ENCODE measurements at regions not wholly inside any gene's neighbourhood (a gene's known extent, or its start where the extent isn't known, plus 50 kb on each side); places are given as distances from the start of the nearest gene placed in this dataset.

DNA sequence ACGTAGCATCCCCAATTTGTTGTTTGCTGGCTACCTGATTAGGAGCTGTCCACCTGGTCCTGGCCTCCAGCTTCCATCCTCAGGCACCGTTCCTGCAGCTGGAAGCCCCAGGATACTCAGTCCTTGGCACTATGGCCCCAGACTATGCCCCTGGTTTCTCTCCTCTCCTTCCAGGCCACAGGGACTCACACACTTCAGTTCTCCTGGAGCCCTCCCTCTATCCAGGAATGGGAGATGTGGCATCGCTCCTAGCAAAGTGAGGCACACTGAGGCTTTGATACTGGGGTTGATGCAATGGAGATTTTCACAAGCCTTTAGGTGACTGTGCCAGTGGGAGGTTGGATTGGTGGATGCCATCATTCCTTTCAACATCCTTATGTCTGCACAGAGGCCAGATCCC lies 142.8 kb upstream of the B3GAT1 start:
- Histone ChIP-seq H3K4me3 (ENCODE audit: low read depth in 2 of 2, low read length in 2 of 2) (no peak overlapping the region), H3K4me1 (ENCODE audit: control insufficient read depth, insufficient read depth, low read length) (no peaks in the 10 kb centered on the region), H3K27ac (ENCODE audit: low read length) (no peak overlapping the region), H3K9me3 (ENCODE audit: control insufficient read depth, insufficient read depth, low read depth, low read length) (no peaks in the 10 kb centered on the region), H3K36me3 (ENCODE audit: control insufficient read depth, insufficient read depth, low read length) (no peaks in the 10 kb centered on the region), H3K27me3 (ENCODE audit: control insufficient read depth, insufficient read depth, low read length) (peaks cover 11% of the 10 kb centered on the region)
- intact Hi-C loops (cut with micrococcal nuclease; ENCODE audit: unreplicated experiment): no loop called here
- CTCF ChIA-PET: no interaction called here
- no TSS peak for BruUV-seq (replicated peaks)
- no peak for DNase-seq (ENCODE audit: low read depth, low spot score)
- no peak for ATAC-seq
- POLR2A ChIA-PET: no interaction called here
- in situ Hi-C loops (cut with HindIII; ENCODE audit: low pct_unique_long_range_greater_than_20kb, low sequenced_read_pairs): no loop called here
- TF ChIP-seq POLR2AphosphoS5 (IDR thresholded peaks at IDR 0.05; ENCODE audit: low read depth, low read length) (no peak), SIN3A (IDR thresholded peaks at IDR 0.05; ENCODE audit: borderline replicate concordance, insufficient read depth, low read depth, low read length) (no peak), TCF7L2 (IDR thresholded peaks at IDR 0.05; ENCODE audit: low read depth, low read length) (no peak)
- TF ChIP-seq, protein P1, sequence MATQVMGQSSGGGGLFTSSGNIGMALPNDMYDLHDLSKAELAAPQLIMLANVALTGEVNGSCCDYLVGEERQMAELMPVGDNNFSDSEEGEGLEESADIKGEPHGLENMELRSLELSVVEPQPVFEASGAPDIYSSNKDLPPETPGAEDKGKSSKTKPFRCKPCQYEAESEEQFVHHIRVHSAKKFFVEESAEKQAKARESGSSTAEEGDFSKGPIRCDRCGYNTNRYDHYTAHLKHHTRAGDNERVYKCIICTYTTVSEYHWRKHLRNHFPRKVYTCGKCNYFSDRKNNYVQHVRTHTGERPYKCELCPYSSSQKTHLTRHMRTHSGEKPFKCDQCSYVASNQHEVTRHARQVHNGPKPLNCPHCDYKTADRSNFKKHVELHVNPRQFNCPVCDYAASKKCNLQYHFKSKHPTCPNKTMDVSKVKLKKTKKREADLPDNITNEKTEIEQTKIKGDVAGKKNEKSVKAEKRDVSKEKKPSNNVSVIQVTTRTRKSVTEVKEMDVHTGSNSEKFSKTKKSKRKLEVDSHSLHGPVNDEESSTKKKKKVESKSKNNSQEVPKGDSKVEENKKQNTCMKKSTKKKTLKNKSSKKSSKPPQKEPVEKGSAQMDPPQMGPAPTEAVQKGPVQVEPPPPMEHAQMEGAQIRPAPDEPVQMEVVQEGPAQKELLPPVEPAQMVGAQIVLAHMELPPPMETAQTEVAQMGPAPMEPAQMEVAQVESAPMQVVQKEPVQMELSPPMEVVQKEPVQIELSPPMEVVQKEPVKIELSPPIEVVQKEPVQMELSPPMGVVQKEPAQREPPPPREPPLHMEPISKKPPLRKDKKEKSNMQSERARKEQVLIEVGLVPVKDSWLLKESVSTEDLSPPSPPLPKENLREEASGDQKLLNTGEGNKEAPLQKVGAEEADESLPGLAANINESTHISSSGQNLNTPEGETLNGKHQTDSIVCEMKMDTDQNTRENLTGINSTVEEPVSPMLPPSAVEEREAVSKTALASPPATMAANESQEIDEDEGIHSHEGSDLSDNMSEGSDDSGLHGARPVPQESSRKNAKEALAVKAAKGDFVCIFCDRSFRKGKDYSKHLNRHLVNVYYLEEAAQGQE (IDR thresholded peaks at IDR 0.05; ENCODE audit: insufficient read depth in 1 of 2, low read depth in 2 of 2, low read length in 1 of 2): no peak
- TF ChIP-seq, protein P2, sequence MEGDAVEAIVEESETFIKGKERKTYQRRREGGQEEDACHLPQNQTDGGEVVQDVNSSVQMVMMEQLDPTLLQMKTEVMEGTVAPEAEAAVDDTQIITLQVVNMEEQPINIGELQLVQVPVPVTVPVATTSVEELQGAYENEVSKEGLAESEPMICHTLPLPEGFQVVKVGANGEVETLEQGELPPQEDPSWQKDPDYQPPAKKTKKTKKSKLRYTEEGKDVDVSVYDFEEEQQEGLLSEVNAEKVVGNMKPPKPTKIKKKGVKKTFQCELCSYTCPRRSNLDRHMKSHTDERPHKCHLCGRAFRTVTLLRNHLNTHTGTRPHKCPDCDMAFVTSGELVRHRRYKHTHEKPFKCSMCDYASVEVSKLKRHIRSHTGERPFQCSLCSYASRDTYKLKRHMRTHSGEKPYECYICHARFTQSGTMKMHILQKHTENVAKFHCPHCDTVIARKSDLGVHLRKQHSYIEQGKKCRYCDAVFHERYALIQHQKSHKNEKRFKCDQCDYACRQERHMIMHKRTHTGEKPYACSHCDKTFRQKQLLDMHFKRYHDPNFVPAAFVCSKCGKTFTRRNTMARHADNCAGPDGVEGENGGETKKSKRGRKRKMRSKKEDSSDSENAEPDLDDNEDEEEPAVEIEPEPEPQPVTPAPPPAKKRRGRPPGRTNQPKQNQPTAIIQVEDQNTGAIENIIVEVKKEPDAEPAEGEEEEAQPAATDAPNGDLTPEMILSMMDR (IDR thresholded peaks at IDR 0.05): no peak

DNA sequence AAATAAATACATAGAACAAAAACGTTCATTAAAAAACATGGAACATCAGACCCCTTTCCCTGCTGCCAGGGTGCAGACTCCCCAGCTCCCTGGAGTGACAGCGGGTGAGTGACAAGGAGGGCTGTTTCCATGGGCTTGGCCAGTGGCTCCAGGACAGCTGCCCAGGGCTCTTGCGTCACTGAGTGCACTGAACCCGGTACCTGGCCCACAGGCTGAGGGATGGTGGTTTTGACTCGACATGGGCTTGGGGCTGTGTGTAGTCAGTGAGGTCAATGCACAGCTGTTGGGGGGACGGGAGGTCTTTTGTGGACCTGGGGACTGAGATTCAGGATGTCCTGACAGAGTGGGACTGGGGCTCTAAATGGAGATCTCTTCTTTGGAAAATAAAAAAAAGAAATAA lies 142.1 kb upstream of the B3GAT1 start:
- no peak for ATAC-seq
- peaks cover 11% of the 10 kb centered on the region for H3K27me3 ChIP-seq (ENCODE audit: control insufficient read depth, insufficient read depth, low read length)
- BruUV-seq (replicated peaks): no TSS peak
- no peak overlapping the region for H3K27ac ChIP-seq (ENCODE audit: low read length)
- in situ Hi-C loops (cut with HindIII; ENCODE audit: low pct_unique_long_range_greater_than_20kb, low sequenced_read_pairs): no loop called here
- ChIA-PET POLR2A (interaction anchor here (0.6 kb wide), 1 partner anchor 9 kb away, joined by 3 read pairs; no protein-coding TSS in a partner anchor), CTCF (no interaction called here)
- DNase-seq (ENCODE audit: low read depth, low spot score): no peak
- no peaks in the 10 kb centered on the region for H3K36me3 ChIP-seq (ENCODE audit: control insufficient read depth, insufficient read depth, low read length)
- intact Hi-C loops (cut with micrococcal nuclease; ENCODE audit: unreplicated experiment): no loop called here
- no peaks in the 10 kb centered on the region for H3K4me1 ChIP-seq (ENCODE audit: control insufficient read depth, insufficient read depth, low read length)
- H3K9me3 ChIP-seq (ENCODE audit: control insufficient read depth, insufficient read depth, low read depth, low read length): no peaks in the 10 kb centered on the region
- H3K4me3 ChIP-seq (ENCODE audit: low read depth in 2 of 2, low read length in 2 of 2): no peak overlapping the region
- TF ChIP-seq POLR2AphosphoS5 (IDR thresholded peaks at IDR 0.05; ENCODE audit: low read depth, low read length) (no peak), TCF7L2 (IDR thresholded peaks at IDR 0.05; ENCODE audit: low read depth, low read length) (no peak), SIN3A (IDR thresholded peaks at IDR 0.05; ENCODE audit: borderline replicate concordance, insufficient read depth, low read depth, low read length) (no peak)
- TF ChIP-seq, protein P1 (IDR thresholded peaks at IDR 0.05; ENCODE audit: insufficient read depth in 1 of 2, low read depth in 2 of 2, low read length in 1 of 2): no peak
- TF ChIP-seq, protein P2 (IDR thresholded peaks at IDR 0.05): no peak

All from Panc1 (cell line).